Stomach (tissue), 8 donors: ENCODE measurements at regions not wholly inside any gene's neighbourhood (a gene's known extent, or its start where the extent isn't known, plus 50 kb on each side); places are given as distances from the start of the nearest gene placed in this dataset.

Experiments used
- DNase-seq, 2 donors: peaks; one replicate each; pipeline versions ENCODE4 v3.0.0 to v3.0.0-alpha.2; 2013 to 2019
- H3K27ac ChIP-seq, 5 donors: fragments of 200-600 bp in 4 of 5; sonication (generic) in 4 of 5; one replicate each; pipeline ENCODE4 v1.5.1; 2013 to 2019; ENCODE audit warnings: mild to moderate bottlenecking in 1 of 5, moderate library complexity in 1 of 5
- H3K27me3 ChIP-seq, 3 donors: fragments of 200-600 bp; sonication (generic); one replicate each; pipeline ENCODE4 v1.5.1; 2017 to 2019; ENCODE audit warnings: mixed run types in 1 of 3
- H3K36me3 ChIP-seq, 4 donors: fragments of 200-600 bp; sonication (generic); 1 replicate in 3 of 4; 2 replicates in 1 of 4; pipeline ENCODE4 v1.5.1; 2016 to 2019
- H3K4me1 ChIP-seq, 4 donors: fragments of 200-600 bp; sonication (generic); one replicate each; pipeline ENCODE4 v1.5.1; 2016 to 2019
- H3K4me3 ChIP-seq, 4 donors: fragments of 200-600 bp; sonication (generic) in 3 of 4; one replicate each; pipeline ENCODE4 v1.5.1; 2016 to 2019; ENCODE audit warnings: mild to moderate bottlenecking in 1 of 4
- H3K9me3 ChIP-seq, 4 donors: fragments of 200-600 bp; sonication (generic); one replicate each; pipeline ENCODE4 v1.5.1; 2016 to 2019
- EP300 ChIP-seq: sonication (generic); formaldehyde crosslinking; IDR thresholded peaks from one replicate; pipeline ENCODE4 v1.6.1; 2017; ENCODE audit warnings: antibody characterized with exemption
- POLR2A ChIP-seq, 4 donors: fragments of 450-650 bp; IDR thresholded peaks; one replicate each; pipeline ENCODE4 v1.6.1; 2016; ENCODE audit warnings: antibody characterized with exemption in 4 of 4, control low read depth in 2 of 4, mild to moderate bottlenecking in 1 of 4, moderate library complexity in 1 of 4
- POLR2AphosphoS5 ChIP-seq, 3 donors: sonication (generic); formaldehyde crosslinking; IDR thresholded peaks; one replicate each; pipeline ENCODE4 v1.6.1; 2016; ENCODE audit warnings: antibody characterized with exemption in 3 of 3
- WGBS, 5 donors: extraction: QIAGEN DNeasy Blood & Tissue Kit in 3 of 5; methylation state at CpG; one replicate each; pipeline versions ENCODE4 v1.1.5 to v1.1.7; 2013 to 2018; 5-methylcytosine and 5-hydroxymethylcytosine counted together
- intact Hi-C: fragments of 100-400 bp; cut with DNase I; formaldehyde crosslinking; loops from one replicate; pipeline ENCODE4 v1.15.1; 2023; ENCODE audit warnings: low total_unique reads
- TF ChIP-seq, protein P1 (sequence below), 7 experiments: fragments of 450-650 bp in 4 of 7; fragments of 200-600 bp in 3 of 7; sonication (generic) in 3 of 7; IDR thresholded peaks; one replicate each; pipeline ENCODE4 v1.5.1; 2016 to 2019; ENCODE audit warnings: antibody characterized with exemption in 7 of 7, control low read depth in 2 of 7, mild to moderate bottlenecking in 1 of 7
- donor health status: healthy with polysubstance abuse.
- donor health status: Bipolar disorder and iron deficiency.
- donor health status: healthy.

DNA sequence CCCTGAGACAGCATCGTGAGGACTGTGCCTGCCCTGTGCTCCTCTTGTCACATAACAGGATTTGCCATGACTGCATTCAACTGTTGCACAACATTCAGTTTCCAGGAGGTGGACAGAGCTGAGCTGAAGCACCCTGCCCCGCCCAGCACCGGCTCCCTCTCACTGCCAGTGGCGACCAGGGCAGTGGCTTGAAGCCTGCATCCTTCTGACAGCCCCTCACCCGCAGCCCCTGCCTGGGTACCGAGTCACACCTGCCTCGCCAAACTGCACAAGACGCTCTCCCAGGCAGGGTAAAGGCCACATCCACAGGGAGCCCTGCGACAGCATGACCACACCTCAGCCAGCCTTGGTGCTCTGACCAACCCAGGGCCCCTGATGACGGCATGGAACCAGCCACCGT is 59.9 kb upstream of the ZNF354A start:
- Histone ChIP-seq H3K4me1 (peaks cover 0 to 9% (median 0%) of the 10 kb centered on the region in 4 donors), H3K9me3 (no peaks in the 10 kb centered on the region), H3K36me3 (no peaks in the 10 kb centered on the region), H3K27me3 (no peaks in the 10 kb centered on the region), H3K4me3 (no peak overlapping the region), H3K27ac (no peak overlapping the region)
- intact Hi-C loops, result loop anchor here (10.0 kb wide), 1 partner anchor 704 kb away; no protein-coding TSS in a partner anchor
- peak in 1 of 2 donors; percentile 24 for DNase-seq
- TF ChIP-seq POLR2AphosphoS5 (IDR thresholded peaks at IDR 0.05), result no peak
- no peak for TF ChIP-seq EP300
- TF ChIP-seq, protein P1, sequence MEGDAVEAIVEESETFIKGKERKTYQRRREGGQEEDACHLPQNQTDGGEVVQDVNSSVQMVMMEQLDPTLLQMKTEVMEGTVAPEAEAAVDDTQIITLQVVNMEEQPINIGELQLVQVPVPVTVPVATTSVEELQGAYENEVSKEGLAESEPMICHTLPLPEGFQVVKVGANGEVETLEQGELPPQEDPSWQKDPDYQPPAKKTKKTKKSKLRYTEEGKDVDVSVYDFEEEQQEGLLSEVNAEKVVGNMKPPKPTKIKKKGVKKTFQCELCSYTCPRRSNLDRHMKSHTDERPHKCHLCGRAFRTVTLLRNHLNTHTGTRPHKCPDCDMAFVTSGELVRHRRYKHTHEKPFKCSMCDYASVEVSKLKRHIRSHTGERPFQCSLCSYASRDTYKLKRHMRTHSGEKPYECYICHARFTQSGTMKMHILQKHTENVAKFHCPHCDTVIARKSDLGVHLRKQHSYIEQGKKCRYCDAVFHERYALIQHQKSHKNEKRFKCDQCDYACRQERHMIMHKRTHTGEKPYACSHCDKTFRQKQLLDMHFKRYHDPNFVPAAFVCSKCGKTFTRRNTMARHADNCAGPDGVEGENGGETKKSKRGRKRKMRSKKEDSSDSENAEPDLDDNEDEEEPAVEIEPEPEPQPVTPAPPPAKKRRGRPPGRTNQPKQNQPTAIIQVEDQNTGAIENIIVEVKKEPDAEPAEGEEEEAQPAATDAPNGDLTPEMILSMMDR (IDR thresholded peaks at IDR 0.05), result no peak
- no peak for TF ChIP-seq POLR2A (IDR thresholded peaks at IDR 0.05)
- WGBS, 5 donors, result 39 to 84% (median 60%) methylated on average over 2 to 11 of the region's 11 CpGs

DNA sequence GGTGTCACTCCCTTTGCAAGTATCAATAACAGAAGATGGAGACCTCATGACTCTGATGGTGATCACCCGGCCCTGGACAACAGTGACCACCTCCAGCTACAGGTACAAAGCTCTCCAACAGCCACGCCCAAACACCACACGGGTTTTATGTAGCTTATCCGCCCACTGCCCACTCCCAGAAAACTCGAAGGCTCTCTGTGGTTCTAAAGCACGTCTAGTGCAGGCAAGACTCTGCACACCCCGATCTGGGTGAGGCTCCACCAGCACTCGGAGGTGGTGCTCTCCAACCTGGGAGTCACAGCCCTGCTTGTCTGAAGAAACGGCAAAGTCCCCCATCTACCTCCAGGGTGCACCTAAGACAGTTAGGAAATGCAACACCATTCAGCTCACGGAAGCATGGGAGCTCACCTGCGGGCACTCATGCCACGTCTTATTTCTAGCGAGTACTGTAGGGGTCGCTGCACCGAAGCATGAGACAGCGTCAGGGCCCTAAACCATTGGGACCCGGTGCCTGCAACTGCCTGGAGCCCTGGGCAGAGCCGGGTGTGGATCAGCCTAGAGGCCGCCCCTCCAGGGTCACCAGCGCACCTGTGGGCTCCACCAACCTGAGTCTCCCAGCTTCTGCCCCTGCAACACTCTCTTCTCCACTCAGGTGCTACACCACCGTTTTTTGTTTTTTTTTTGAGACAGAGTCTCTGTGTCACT is 58.1 kb upstream of the ZNF354A start:
- Histone ChIP-seq H3K27ac (no peak overlapping the region), H3K4me1 (peaks cover 0 to 9% (median 0%) of the 10 kb centered on the region in 4 donors), H3K36me3 (no peaks in the 10 kb centered on the region), H3K27me3 (no peaks in the 10 kb centered on the region), H3K4me3 (no peak overlapping the region), H3K9me3 (no peaks in the 10 kb centered on the region)
- DNase-seq, result no peak
- WGBS, 5 donors, result 61 to 80% (median 72%) methylated on average over 19 to 21 of the region's 21 CpGs
- TF ChIP-seq, protein P1 (IDR thresholded peaks at IDR 0.05), result no peak
- no peak for TF ChIP-seq POLR2AphosphoS5 (IDR thresholded peaks at IDR 0.05)
- no peak for TF ChIP-seq POLR2A (IDR thresholded peaks at IDR 0.05)
- no peak for TF ChIP-seq EP300
- intact Hi-C loops, result no loop called here

DNA sequence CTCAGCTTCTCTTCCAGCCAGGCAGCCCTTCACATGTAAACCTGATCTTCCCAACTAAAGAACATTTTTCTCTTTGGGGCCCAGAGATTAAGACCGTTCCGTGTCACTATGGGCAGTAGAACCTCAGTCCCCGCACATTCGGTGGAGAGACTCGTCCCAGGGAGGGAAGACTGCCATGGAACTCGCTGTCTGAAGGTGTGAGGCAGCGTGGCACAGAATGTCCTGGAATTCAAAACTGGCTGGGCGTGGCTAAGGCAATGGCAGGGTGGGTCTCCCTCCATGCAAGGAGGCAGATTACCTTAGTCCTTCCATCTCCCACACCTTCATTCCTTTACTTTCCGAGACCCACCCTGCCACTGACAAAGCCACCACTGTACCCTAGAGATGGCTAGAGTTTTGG is 57.4 kb upstream of the ZNF354A start:
- peak in 1 of 2 donors; percentile 12 for DNase-seq
- Histone ChIP-seq H3K4me1 (peaks cover 0 to 9% (median 0%) of the 10 kb centered on the region in 4 donors), H3K4me3 (no peak overlapping the region), H3K27me3 (no peaks in the 10 kb centered on the region), H3K36me3 (no peaks in the 10 kb centered on the region), H3K9me3 (no peaks in the 10 kb centered on the region), H3K27ac (no peak overlapping the region)
- intact Hi-C loops, result no loop called here
- TF ChIP-seq EP300 (no peak), POLR2AphosphoS5 (IDR thresholded peaks at IDR 0.05) (no peak), POLR2A (IDR thresholded peaks at IDR 0.05) (no peak)
- TF ChIP-seq, protein P1 (IDR thresholded peaks at IDR 0.05), result no peak
- 64 to 81% (median 78%) methylated on average over 9 of the region's 9 CpGs for WGBS, 5 donors

DNA sequence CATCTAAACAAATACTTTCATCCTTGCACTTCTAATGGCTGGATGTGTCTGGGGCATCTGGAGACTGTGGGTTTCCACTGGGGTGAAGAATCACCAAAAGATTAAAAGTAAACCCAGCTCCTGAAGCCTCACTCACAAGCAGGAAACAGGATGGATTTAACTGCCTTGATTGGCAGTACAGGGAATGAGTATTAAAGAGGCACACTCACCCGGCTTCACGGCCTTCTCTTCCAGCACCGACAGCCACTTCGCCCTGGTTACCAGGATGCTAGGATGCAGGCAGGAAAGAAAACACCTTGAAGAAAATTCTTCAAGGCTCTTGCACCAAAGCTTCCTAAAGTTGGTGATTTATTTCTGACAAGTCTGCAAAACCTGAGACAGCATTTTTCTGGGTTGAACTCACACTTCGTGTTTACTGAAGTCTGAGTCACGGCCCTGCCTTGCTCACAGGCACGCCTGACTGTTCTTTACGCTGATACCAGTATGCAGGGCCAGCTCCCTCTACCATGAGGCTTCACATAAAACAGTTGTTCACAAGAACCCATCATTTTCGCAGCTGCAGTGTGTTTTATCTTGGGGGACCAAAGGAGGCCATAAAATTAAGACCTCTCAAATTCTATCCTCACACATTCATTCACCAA is 56.5 kb upstream of the ZNF354A start:
- peak overlapping the region in 1 of 5 donors; percentile 12 for H3K27ac ChIP-seq
- WGBS, 5 donors, result 16 to 50% (median 35%) methylated on average over 9 of the region's 9 CpGs
- H3K4me1 ChIP-seq, result peaks cover 0 to 9% (median 0%) of the 10 kb centered on the region in 4 donors
- no peak overlapping the region for H3K4me3 ChIP-seq
- intact Hi-C loops, result no loop called here
- TF ChIP-seq POLR2A (IDR thresholded peaks at IDR 0.05), result no peak
- TF ChIP-seq POLR2AphosphoS5 (IDR thresholded peaks at IDR 0.05), result peak in 1 of 3 donors; percentile 3
- TF ChIP-seq, protein P1 (IDR thresholded peaks at IDR 0.05), result no peak
- H3K27me3 ChIP-seq, result no peaks in the 10 kb centered on the region
- DNase-seq, result peak; percentile 48 to 88
- no peaks in the 10 kb centered on the region for H3K9me3 ChIP-seq
- H3K36me3 ChIP-seq, result no peaks in the 10 kb centered on the region
